ENCODE measurements at regions not wholly inside any gene's neighbourhood (a gene's known extent, or its start where the extent isn't known, plus 50 kb on each side); places are given as distances from the start of the nearest gene placed in this dataset.

DNA sequence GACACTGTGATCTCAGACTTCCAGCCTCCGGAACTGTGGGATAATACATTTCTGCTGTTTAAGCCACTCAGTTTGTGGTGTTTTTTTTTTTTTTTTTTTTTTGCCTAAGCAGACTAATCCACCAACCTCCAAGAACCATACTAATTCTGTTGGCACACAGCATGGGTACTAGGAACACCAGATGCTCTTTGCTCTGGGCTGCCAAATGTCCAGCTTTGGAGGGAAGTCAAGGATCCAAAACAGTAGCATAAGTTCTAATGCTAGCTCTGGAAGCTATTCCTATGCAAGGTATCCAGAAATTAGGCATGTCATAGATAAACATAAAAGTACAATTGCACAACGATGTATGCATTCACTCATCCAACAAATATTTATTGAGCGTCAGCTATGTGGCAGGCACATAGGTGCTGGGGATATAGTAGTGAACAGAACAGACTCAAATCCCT, 64.5 kb upstream of the WDFY2 start:
- TF ChIP-seq EZH2 (IDR thresholded peaks at IDR 0.05; ENCODE audit: low read length, unreplicated experiment) (no peak), CTCF (conservative IDR thresholded peaks at IDR 0.05; ENCODE audit: low read depth, low read length) (no peak), EZH2phosphoT487 (IDR thresholded peaks at IDR 0.05; ENCODE audit: borderline replicate concordance, low read length) (no peak)

Measured in PC-3 (cell line).